ENCODE measurements at regions not wholly inside any gene's neighbourhood (a gene's known extent, or its start where the extent isn't known, plus 50 kb on each side); places are given as distances from the start of the nearest gene placed in this dataset.

DNA sequence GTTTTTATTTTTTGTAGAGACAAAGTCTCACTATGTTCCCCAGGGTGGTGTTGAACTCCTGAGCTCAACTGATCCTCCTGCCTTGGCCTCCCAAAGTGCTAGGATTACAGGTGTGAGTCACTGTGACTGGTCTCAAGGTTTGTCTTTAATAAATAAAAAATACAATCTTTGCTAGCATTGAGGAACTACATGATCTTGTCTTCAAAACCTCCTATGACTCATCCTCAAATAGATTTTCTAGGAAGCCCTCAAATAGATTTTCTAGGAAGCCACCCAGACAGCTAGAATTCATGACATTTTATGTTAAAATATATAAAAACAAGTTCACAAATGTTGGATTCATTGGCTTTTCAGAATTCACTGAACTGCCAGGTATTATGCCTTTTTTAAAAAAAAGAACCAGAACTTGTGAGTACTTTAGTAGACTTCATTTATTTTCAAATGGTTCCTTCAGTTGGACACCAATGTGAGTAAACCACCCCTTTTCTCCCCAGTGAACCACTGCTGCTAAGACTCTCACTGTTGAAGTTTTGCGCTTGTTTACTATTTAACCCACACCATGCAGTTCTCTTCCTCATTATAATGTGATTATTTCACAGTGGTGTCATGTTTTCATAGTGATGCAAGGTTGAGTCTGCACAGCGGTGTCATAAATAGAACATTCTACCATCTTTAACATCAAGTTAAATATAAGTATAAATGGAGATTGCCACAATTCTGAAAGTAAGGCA is 303.9 kb downstream of the CASP12 start:
- DNase-seq (ENCODE audit: low read depth, low spot score), result no peak

GRCh38 chr11:104588970-104589369 is 309.3 kb downstream of the CASP12 start:
- no peak for DNase-seq (ENCODE audit: low read depth, low spot score)

DNA sequence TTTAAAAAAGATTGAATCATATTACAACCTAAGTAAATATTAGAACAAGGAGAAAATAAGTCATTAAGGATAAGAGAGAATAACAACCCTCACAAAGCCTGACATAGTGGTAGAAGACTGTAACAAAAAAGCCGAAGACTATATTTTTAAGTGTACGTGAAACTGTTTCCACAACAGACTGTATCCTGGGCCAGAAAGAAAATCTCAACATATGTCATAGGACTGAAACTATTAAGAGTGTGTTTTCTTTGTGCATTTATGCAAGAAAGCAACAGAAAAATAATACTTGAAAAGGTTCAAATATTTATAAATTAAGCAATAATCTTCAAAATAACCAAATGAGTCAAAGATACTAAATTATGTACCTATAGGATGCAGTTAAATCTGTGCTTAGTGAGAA is 309.8 kb downstream of the CASP12 start:
- no peak for DNase-seq (ENCODE audit: low read depth, low spot score)

DNA sequence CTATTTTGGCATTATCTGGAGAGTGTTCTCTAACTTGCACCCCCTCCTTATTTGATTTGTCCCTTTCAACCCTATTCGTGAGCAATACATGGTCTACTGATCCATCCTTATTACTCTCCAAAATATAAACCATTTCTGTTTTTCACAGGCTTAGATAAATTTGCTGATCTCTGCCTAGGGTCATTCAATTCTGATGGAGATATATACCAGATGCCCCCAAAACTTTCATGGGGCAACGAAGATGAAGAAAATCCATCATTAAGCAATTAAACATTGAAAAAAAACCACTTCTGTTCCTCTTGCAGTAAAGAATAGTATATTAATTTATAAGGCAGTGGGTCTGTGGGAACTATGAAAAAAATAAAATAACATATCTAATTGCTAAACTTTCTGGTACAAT is 313.4 kb downstream of the CASP12 start:
- DNase-seq (ENCODE audit: low read depth, low spot score), result no peak

GRCh38 chr11:104583857-104584256 is 314.4 kb downstream of the CASP12 start:
- no peak for DNase-seq (ENCODE audit: low read depth, low spot score)

DNA sequence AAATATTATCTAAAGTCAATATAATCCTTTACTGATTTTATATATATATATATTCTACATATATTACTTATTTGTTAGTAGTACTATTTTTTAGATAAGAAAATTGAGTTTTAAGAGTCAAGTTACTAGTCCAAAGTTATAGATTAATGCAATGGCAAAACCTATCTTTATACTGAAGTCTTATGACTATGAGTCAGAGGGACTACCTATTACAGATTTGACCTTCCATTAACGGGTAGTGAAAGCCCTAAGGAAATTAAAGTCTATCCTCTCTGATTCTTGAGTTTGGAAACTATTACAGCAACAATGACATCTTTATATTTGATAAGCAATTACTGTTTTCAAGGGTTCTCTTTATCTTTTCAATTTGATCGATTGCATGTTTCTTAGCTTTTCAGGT is 315.8 kb downstream of the CASP12 start:
- no peak for DNase-seq (ENCODE audit: low read depth, low spot score)

- DNase-seq (ENCODE audit: low read depth, low spot score), result no peak
Measured at GRCh38 chr11:104581246-104581980, 316.8 kb downstream of the CASP12 start.

DNA sequence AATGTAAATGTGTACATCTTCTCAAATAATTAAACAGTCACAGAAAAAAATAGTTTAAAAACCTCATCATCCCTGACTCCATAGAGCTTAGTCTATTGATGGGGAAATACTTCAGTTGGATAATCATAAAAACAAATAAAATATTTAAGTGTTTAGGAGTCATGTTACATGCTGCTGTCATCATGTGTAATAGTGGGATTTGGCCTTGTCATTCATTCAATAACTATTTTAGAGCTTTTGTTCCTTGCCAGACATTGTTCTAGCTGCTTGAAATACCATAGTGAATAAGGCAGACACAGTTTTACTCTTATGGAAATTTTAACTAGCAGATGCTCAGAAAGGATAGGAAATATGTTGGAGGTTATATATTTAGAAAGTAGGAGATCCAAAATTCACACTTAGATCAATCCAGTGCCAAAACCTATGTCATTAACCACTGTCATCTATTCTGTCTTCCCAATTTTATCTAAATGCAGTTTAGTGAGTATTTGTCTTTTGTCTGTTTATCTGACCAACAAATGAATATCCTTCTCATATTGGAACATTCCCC is 324.7 kb downstream of the CASP12 start:
- no peak for DNase-seq (ENCODE audit: low read depth, low spot score)

DNA sequence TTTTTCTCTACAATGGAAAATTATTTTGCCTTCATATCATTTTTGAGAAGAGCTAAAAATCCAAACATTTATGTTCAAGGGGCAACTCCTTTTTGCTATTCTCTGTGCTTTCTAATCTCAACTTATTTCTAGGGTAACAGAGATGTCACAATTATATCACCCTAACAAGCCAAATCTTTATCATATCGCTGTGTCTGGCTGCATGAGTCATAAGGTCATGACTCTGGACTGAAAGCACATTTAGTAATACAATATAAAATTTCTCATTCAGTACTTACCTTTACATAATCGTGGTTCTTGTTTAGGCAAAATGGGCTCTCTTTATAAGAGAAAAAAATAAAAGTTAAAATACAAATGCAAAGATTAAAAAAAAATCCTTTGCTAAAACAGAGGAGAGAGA is 326.0 kb downstream of the CASP12 start:
- DNase-seq (ENCODE audit: low read depth, low spot score), result no peak

- DNase-seq (ENCODE audit: low read depth, low spot score), result no peak
Measured at GRCh38 chr11:104570078-104570701, 328.1 kb downstream of the CASP12 start.

DNA sequence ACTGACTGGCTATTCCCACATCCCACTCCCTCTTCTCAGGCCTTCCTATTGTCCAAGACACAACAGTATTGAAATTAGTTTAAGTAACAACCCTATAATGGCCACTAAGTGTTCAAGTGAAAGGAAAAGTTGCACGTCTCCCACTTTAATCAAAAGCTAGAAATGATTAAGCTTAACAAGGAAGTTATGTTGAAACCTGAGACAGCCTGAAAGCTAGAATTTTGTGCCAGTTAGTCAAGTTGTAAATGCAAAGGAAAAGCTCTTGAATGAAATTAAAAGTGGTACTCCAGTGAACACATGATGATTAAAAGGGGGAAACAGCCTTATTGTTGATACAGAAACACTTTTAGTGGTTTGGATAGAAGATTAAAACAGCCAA is 332.7 kb downstream of the CASP12 start:
- no peak for DNase-seq (ENCODE audit: low read depth, low spot score)

DNA sequence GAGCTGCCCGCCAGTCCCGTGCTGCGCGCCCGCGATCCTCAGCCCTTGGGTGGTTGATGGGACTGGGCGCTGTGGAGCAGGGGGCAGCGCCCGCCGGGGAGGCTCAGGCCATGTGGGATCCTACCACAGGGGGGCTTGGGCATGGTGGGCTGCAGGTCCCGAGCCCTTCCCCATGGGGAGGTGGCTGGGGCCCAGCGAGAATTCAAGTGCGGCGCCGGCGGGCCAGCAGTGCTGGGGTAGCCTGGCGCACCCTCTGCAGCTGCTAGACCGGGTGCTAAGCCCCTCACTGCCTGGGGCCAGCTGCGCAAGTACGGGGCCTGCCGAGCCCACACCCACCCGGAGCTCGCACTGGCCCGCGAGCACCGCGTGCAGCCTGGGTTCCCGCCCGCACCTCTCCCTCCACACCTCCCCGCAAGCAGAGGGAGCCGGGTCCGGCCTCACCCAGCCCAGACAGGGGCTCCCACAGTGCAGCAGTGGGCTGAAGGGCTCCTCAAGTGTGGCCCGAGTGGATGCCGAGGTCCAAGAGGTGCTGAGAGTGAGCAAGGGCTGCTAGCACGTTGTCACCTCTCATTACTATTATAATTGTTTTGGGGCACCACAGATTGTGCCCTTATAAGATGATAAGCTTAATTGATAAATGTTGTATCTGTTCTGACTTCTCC is 333.2 kb downstream of the CASP12 start:
- DNase-seq (ENCODE audit: low read depth, low spot score), result no peak

- DNase-seq (ENCODE audit: low read depth, low spot score), result no peak
Measured at GRCh38 chr11:104556606-104557301, 341.5 kb downstream of the CASP12 start.

GRCh38 chr11:104549019-104549418 is 349.2 kb downstream of the CASP12 start:
- no peak for DNase-seq (ENCODE audit: low read depth, low spot score)

- DNase-seq (ENCODE audit: low read depth, low spot score), result no peak
Measured at GRCh38 chr11:104547996-104548661, 350.1 kb downstream of the CASP12 start.

DNA sequence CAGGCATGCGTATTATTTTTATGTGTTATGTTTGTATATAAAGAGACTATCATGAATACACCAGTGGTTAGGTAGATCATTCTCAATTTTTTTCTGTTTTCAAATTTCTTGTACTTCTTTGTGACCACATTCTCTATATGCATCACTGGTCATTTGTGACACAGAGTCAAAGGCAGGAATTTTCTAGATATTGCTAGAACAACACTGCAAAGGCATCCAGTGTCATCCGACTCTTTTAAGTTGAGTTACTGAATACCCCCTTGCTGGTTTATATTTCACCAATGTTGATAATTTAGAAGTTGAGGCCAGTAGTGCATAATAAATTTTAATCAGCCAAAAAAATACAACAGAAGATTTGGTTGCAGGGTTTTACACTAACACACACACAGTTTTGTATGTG is 351.8 kb downstream of the CASP12 start:
- no peak for DNase-seq (ENCODE audit: low read depth, low spot score)

GRCh38 chr11:104541701-104542100 is 356.6 kb downstream of the CASP12 start:
- no peak for DNase-seq (ENCODE audit: low read depth, low spot score)

DNA sequence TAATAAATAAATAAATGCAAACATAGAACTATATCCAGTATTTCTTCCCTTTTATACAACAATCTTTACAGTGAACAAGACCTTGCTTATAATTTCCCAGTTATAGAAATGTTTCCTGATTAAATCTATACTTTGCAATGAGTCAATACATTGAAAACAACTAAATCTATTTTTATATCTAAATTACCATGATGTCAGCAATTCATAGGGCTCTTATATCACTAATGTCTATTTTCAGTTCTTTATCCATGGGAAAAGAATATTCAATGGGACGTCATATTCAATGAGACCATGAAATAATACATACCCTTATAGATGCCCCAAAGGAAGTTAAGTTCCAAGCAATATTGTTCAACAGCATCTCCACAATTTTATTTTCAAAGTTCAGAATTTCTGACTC is 359.9 kb downstream of the CASP12 start:
- no peak for DNase-seq (ENCODE audit: low read depth, low spot score)

GRCh38 chr11:104534278-104534677 is 364.0 kb downstream of the CASP12 start:
- peak; percentile 7 for DNase-seq (ENCODE audit: low read depth, low spot score)

GRCh38 chr11:104531894-104532293 is 366.4 kb downstream of the CASP12 start:
- no peak for DNase-seq (ENCODE audit: low read depth, low spot score)

GRCh38 chr11:104531075-104531474 is 367.1 kb upstream of the PDGFD start:
- DNase-seq (ENCODE audit: low read depth, low spot score), result no peak

Data from smooth muscle cell of the brain vasculature (primary cell).